Anterior cingulate cortex (tissue), 58 donors: ENCODE measurements at regions not wholly inside any gene's neighbourhood (a gene's known extent, or its start where the extent isn't known, plus 50 kb on each side); places are given as distances from the start of the nearest gene placed in this dataset.

ENCODE experiments used
- DNase-seq, 58 donors: peaks; one replicate each; lab custom pipeline; 2025; lab: John Stamatoyannopoulos, UW

DNA sequence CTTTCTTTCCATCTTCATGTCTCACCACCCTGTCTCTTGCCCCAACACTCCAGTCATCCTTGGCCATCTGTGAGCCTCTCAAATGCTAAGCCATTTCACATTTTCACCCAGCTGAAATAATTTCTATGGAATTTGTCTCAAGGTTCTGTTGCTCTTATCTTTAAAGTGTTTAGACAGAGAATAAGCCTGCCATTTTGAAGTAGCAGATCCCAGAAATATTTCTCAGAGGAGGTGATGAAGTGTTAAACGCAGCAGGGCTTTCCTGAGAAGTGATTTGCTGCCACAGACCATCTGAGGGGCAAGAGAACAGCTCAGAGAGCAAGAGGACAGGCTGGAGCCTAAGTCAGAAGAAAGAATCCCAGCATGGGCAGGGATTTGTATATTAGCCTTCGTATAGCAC lies 71.6 kb upstream of the CLMN start:
- no peak for DNase-seq

DNA sequence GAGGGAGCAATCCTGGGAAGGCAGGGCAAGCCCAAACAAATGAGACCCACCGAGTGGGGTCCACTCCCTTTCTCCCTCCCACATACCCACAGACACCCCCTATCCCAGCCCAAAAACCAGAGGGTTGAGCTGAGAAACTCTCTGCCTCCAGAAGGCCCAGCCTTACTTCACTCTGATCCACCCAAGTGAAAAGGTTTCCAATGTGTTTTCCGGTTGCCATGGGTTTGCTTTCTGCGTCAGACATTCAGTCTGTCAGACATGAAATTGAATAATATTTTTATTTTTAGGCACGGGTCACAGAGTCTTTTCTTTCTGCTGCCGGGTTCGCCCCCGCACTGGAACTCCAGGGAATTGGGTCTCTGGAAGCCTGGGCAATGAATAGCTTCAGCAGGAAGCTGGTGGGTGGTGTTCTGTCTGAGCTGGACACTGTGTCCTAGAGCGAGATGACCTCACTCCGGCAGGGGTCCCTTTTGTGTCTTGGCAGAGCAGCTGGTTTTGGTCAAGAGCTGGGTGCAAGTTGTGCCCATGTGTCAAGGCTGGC lies 69.8 kb upstream of the CLMN start:
- peak in 2 of 58 donors; percentile 3 to 7 for DNase-seq

DNA sequence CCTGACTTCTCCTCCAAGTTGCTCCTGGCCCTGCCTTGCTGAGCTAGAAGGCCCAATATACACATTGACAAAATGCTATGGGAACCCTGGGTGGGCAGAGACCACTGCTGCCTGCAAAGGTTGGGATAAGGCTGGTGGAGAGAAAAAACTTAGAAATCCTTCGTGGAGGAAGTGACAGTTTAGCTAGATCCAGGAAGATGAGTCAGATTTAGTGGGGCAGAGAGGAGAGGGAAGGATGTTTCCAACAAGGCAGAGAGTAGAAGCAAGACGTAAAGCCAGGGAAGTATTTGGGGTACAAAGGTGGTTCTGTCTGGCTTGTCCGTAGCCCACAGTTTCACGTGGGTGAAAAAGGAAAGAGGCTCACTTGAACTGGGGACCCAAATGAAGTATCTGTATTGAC lies 69.0 kb upstream of the CLMN start:
- DNase-seq = no peak

DNA sequence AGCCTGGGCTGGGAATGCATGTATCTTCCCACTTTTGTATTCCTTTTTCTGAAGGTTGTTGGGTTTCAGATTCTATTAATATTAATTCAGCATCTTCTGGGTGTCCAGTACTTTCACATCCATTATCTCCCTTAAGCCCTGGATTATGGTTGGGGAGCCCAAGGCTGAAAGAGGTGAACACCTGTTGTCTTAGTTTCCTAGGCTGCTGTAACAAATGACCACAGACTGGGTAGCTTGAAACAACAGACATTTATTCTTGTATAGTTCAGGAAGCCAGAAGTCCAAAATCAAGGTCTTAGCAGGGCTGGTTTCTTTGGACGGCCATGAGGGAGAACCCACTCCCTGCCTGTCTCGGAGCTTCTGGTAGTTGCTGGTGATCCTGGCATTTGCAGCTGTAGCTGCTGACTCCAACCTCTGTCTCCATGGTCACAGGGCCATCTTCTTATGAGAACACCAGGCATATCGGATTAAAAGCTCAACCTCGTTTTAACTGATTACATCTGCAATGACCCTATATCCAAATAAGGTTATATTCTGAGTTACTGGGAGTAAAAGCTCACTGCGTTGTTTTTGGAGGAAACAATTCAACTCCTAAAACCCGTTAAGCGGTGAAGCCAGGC lies 68.2 kb upstream of the CLMN start:
- DNase-seq = no peak

DNA sequence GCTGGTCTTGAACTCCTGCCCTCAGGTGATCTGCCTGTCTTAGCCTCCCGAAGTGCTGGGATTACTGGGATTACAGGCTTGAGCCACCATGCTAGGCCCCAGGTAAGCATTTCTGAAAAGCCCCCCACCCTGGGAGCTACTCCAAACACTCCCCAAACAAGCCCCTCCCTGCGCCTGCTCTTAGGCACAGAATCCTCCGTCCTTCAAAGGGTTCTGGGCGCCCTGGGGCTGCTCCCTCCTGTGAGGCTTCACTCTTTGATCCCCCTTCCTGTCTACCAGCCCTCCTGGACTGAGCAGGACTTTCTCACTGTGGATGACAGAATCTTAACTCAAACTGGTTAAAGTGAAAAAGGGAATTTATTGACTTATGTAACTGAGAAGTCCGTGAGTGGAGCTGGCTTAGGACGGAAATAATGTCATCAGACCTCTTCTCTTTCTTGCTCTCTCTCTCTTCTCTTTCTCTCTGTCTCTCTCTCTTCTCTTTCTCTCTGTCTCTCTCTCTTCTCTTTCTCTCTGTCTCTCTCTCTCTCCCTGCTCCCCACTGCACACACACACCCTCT lies 66.9 kb upstream of the CLMN start:
- DNase-seq = no peak

DNA sequence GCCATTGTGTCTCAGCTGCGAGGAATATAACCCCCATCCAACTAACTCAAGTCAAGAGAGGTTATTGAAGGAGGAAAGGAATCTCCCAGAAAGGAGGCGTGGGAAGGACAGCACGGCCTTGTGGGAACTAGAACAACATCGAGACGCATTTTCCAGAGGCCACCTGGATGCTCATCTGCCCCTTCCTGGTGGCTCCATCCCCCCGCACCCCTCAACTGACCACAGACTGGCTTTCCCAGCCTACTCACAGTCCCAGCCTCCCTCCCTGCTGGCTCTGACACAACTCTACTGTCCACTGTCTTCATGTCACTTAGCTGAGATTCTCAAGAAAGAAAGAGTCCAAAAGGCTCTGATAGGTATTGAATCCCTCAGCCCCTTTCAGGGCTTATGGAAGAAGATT lies 66.0 kb upstream of the CLMN start:
- DNase-seq = no peak

DNA sequence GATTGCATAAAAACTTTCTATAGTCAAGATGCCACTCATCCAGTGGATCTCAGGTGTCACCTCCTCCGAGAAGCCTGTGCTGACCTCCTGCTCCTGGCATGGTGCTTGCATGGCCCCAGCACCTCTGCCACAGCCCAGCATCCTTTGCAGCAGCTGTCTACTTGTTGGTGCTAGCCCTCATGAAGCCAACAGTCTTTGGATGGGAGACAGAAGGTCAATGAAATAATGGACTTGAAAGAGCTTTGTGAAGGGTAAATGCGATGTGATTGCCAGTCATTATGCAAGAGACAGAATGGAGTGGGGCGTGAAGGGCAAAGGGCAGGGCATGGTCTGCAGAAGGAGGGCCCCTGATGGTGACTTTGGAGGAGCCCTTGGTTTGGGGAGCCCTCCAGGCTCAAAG lies 63.0 kb upstream of the CLMN start:
- no peak for DNase-seq

DNA sequence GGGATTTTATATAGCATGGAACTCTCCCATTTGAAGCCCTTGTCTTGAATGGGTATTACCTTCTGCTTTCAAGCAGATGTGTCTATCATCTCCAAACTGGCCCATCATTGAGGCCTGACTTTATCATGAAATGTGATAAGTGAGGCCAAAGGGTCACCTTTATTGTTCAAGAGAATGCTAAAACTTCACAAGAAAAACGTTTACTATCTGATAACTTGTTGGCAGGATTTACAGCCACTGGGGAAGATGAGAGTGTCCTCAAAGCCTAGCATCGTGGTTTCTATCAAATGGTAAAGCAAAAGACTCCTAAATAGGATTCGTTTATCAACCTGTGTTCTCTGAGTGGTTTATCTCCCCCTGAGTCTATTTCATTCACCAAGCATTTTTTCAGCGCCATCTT lies 62.0 kb upstream of the CLMN start:
- no peak for DNase-seq

DNA sequence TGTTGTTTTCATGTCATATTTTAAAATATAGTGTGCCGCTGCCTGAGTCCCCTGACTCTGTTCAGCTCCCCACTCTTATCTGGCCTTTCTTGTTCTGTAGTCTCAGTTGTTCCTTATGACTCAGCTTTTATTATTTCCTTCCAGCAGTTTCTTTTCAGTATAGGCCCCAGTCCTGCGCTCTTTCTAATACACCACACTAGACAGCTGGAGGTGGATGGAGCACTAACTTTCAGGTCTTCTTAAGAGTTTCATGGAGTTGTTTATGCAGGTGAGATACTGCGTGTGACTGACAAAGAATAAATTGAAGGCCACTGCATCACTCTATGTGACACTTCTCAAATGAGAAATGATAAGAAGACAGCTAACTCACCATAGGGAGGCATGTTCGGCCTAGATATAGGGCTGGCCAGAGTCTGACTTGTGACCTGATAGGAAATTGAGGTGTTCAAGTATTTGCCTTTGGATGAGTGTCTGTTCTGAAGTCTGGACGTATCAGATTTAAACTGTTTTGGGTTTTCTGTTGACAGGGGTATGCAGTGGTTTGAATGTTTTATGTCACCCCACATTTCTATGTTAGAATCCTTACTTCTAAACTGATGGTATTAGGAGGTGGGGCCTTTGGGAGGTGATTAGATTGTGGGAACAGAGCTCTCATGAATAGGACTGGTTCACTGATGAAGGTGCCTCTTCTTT lies 60.8 kb upstream of the CLMN start:
- DNase-seq = no peak

DNA sequence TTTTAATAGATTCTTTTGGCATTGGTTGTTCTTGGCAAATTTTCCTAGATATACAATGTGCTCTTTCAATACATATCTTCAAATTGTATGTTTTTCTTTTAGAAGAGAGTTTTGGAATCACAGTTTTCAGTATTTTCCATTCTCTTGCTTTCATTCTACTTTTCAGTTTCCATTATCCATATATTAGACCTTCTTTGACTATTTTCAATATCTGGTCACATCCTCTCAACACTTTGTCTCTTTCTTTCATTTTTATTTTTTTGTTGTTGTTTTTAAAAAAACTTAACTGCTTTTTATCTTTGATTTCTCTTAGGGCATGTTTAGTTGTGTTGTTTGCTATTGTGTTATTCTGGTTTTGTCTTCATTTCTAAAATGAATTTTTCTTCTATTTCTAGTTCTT lies 59.9 kb upstream of the CLMN start:
- no peak for DNase-seq

DNA sequence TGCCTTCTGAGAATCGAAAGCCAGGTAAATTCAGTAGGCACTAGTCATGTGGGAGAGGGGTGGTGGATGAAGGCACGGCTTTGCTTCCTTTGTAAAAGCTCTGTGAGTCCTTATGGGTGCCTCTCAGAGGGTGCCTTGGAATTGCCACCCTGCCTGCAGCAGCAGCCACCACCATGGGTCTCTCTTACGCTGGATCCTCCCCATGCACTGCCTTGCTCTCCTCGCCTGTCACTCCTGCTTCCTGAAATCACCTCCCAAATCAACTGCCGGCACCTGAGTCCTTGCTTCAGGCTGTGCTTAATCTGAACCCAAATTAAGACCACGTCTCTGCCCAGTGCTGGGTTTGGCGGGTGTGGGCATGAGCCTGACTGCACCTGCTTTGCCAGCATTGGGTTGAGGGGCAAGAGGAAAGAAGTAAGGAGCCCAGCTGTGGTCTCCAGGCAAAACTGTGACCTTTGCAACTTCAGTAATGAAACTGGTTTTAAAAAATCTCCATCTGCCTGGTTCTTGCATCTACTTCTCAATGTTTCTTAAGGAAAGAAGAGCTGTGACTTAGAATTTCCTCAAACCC lies 55.9 kb upstream of the CLMN start:
- DNase-seq = no peak

DNA sequence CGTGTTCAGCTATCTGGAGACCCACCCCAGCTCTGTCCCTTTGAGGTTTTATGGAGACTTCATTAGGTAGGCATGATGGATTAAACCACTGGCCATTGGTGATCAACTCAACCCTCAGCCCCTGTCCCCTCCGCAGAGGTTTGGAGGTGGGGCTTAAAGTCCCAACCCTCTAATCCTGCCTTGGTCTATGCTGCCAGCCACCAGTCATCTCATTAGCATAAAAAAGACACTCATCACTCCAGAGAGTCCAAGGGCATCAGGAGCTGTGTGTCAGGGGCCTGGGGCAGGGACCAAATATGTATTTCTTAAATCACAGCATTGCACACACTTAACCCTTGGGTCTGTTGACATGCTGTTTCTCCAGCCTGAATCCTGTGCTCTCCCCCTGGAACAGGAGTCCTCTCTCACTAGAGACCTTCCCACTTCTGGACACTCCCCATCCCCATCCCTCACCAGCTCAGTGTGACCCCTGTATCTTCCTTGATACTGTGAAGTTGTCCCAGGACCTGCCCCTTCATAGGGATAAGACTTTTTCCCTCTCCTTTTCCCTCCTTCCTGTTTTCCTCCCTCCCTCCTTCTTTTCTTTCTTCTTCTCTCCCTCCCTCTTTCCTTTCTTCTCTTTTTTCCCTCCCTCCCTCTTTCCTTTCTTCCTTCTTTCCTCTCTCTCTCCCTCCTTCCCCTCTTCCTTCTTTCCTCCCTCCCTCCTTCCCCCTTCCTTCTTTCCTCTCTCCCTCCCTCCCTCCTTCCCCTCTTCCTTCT lies 54.7 kb upstream of the CLMN start:
- DNase-seq = no peak

DNA sequence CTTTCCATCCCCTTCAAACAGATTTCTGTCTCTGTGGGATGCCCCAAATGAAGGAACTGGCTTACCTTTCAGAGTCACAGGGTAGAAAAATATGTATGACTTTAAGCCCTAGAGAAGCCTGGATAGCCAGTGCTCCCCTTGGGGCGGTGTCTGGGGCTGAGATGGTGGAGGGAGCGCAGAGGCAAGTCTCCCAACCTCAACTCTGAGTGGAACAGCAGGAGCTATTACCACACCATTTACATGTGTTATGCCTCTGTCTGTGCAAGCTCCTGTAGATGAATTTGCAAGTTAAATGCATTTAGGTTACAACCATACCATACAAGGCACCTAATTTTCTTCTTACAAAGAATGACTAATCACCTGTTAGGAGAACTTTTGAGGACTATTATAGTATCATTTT lies 50.4 kb upstream of the CLMN start:
- no peak for DNase-seq
